NCI-H187 treated with DMSO at 0.1 percent for 48 hours (cell line): ENCODE measurements at regions not wholly inside any gene's neighbourhood (a gene's known extent, or its start where the extent isn't known, plus 50 kb on each side); places are given as distances from the start of the nearest gene placed in this dataset.

Experiments
- DNase-seq: peaks from one replicate; lab custom pipeline; 2025; lab: John Stamatoyannopoulos, UW

DNA sequence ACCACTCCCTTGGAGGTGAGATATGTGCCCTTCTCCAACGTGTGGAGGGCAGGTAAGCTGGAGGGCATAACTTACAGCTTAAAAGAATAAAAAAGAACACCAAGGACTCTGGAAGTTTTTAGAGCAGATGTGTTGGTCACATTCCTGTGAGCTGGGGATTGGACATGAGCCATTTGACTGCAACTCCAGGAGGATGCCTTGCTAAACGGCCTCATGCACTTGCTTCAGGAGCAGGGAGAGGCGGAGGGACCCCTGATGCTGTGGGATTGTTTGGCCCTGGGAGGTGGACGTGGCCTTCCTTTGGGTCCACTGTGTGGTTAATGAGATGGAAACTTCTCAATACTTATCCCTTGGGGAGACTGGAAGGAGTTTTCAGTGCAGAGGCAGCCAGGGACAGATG lies 185.6 kb downstream of the RHOU start:
- DNase-seq = no peak

GRCh38 chr1:228921481-228921880 lies 186.2 kb downstream of the RHOU start:
- DNase-seq = no peak

- DNase-seq = no peak
Observed at GRCh38 chr1:228922722-228923376, 187.6 kb downstream of the RHOU start.

GRCh38 chr1:228923973-228924686 lies 188.9 kb downstream of the RHOU start:
- no peak for DNase-seq

DNA sequence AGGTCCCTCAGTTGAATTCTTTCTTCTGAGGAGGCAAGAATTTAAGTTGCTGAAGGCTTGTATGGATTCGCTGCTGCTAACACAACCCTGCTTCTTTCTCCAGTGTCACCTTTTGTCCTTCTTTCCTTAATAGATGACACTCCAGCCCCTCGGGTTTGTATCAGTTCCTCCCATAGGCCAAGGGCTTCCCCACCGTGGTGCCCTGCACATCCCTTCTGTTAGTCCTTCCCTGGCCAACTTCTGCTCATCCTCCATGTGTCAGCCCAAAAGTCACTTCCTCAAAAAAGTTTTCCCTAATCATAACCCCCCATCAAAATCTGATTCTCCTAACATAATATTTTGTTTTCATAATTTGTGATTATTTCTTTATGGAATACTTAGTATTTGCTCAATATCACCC lies 190.4 kb downstream of the RHOU start:
- no peak for DNase-seq

DNA sequence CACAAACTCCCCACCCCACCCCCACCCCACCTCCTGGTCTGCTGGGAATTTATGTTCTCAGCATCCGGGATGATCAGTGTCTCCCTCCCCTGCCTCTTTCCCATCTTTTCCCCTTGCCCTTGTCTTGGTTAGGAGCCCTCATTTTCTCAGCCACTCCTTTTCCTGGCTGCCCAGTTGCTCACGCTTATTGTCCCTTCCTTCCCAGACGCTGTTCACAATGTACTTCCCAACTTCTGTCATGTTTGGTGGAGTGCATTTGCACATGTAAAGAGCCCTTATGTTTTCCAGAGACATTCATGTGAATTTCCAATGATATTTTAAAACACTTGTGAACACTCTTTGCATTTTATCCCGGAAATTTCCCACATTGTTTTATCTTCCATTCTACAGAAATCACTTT lies 192.1 kb downstream of the RHOU start:
- DNase-seq = no peak

DNA sequence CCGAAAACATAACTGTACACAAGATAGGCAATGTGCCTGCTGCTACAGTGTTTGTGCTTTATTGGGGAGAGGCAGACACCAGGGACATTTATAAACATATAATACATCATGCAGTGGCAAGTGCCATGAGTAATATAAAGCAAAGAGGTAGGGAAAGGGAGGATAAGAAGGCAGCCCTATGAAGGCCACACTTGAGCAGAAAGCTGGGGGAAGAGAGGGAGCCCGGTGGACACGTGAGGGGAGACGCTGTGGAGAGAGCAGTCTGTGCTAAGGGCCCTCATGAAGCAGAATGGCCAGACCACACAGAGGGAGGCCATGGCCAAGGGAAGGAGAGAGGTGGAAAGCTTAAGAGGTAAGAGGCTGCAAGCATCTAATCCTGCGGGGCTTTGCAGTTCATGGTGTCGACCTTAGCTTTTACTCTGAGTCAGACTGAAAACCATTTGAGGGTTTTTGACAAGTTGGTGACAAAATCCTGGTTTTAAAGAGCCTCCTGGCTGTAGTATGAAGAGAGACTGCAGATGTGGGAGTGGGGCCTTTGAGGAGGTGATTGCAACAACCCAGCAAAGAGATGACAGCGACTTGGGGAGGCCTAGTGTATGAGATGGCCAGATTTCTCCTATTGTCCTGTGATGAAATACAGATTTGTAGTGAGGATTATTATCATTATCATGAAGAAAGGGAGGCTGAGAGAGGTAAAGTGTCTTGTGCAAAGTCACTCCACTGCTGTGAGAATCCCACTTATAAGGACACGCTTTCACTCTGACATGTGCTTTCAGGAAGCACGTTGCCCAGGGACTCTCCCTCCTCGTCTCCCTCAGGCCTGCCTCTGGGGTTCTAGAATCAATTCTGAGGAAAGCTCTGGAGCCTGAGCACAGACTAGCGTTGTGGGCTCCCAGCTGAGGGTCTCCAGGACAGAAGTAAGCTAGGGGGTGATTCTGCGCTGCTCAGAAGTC lies 192.9 kb downstream of the RHOU start:
- no peak for DNase-seq

DNA sequence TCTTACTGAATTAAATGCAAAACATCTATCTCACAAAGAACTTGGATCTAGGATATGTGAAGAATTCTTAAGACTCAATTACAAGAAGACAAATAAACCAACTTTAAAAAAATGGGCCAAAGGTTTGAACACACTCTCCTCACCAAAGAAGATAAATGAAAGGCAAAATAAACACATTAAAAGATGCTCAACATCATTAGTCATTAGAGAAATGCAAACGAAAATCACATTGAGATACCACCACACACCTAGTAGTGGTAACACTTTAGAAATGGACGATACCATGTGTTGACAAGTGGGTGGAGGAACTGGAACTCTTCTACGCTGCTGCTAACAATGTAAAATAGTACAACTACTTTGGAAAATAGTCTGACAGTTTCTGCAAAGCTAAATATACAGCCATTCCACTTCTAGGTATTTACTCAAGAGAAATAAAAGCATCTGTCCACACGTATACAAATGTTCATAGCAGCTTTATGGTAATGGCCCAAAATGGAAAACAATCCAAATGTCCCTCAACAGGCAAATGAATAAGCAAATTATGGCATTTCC lies 194.3 kb downstream of the RHOU start:
- no peak for DNase-seq

GRCh38 chr1:228930479-228930957 lies 195.2 kb downstream of the RHOU start:
- no peak for DNase-seq

- DNase-seq = no peak
Observed at GRCh38 chr1:228933753-228934152, 198.5 kb downstream of the RHOU start.

GRCh38 chr1:228935198-228935663 lies 200.0 kb downstream of the RHOU start:
- DNase-seq = no peak

- DNase-seq = no peak
Observed at GRCh38 chr1:228935855-228936727, 200.8 kb downstream of the RHOU start.

DNA sequence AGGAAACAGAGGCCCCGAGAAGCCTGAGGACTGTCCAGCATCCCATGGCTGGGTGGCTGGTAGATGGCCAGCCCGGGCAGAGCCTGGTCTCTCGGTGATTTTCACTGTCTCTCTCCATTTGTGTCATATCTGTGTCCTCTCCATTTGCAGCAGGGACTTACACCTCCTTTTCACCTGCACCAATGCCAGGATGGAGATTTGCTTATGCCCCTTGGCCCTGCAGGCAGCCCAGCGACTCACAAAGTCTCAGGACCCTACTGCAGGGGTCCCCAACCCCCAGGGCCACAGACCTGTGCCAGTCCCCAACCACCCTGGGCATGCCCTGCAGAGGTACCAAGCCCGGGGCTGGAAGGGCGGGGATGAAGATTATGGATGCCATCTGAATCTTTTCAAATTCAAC lies 201.6 kb downstream of the RHOU start:
- no peak for DNase-seq

DNA sequence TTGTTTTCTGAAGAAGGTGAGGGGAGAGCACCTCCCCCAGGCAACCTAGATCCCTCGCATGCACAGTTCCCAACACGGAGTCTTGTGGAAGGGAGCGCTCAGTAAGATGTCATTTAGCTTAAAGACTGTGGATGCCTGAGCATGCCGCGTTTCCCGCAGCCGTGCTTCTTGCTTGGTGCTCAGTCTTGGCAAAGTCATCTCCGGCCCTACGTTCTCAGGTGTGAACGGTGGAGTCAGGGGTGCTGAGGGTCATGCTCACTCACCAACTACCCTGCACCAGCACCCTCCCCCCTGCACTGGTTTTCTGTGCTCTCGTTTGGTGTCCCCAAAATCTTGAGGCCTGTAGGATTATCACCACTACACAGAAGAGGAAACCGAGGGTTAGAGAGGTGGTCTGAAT lies 202.1 kb downstream of the RHOU start:
- no peak for DNase-seq

DNA sequence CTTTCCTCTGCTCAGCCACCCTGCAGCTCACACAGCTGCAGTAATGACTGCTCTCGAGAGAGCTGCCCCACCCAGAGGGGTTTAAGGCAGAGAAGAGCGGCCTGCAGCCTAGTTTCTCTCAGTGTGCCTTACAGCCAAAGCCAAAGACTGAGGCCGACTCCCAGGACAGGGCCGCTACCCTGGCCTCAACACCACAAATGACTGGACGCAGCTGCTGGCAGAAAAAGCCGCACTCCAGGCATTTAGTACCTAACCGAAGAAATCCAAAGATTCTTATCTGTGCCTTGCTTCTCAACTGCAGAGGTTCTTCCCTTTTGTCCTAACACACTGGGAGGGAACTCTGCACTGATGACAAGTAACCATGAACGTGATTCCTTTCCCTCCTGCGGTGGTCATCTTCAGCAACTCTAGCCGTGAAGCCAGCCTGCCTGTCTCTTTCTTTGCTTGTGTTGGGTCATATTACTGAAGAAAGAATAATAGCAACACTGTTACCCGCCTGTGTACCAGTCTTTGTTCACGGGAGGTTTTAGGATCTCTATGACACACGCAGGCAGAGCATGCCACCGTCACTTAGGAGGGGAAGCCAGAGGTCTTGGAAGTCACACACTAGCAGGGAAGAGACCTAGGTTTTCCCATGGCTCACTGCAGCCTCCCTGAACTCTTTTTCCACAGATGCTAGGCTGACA lies 202.7 kb downstream of the RHOU start:
- no peak for DNase-seq

DNA sequence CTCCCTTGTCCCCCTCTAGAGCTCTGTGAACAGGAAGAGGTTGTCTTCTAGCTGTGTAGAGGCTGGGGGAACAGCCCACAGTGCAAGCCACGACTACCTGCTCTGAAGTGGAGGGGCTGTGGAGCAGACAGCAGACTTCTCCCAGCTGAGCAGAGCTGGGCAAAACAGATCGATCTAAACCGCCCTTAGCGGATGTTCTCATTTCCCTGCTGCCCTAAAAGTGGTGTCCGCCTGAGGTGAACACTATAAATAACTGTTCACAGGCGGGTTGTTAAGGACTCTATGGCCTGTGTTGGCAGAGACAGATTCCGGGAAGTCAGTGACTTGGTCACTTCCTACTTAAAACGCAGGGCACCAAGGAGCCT lies 203.2 kb downstream of the RHOU start:
- DNase-seq = no peak

DNA sequence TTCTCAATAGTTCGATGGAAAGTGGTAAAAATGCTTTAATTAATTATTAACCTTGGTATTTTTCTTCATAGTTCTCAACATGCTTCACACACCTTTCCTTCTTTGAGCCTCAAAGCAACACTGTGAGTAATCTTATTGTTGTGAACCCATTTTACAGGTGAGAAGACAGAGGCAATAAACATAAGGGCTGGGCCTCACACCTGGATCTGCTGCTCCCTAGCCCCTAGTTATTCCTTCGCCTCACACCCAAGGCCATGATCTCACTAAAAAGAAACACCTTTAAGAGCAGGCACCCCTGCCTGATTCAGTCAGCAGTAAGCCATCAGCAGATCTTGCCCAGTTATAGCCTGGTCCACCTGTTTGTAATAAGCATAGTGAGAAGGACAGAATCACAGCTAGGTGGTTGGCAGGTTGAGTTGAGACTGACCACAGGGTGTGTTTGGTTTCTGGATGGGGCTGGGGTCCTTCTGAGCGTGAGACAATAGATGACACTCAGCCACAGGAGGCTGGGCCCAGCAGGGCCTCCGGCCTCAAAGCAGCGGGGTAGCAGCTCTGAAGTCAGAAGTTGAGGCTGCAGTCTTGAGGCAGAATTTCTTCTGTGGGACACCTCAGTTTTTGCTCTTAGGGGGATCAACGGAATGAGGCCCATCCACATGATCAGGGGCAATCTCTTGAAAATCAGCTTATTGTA lies 203.9 kb downstream of the RHOU start:
- DNase-seq = no peak

- DNase-seq = no peak
Observed at GRCh38 chr1:228939881-228940392, 204.7 kb downstream of the RHOU start.

GRCh38 chr1:228940526-228940925 lies 205.2 kb downstream of the RHOU start:
- no peak for DNase-seq

GRCh38 chr1:228940926-228941325 lies 205.6 kb downstream of the RHOU start:
- DNase-seq = no peak
